ENCODE measurements at regions not wholly inside any gene's neighbourhood (a gene's known extent, or its start where the extent isn't known, plus 50 kb on each side); places are given as distances from the start of the nearest gene placed in this dataset.

DNA sequence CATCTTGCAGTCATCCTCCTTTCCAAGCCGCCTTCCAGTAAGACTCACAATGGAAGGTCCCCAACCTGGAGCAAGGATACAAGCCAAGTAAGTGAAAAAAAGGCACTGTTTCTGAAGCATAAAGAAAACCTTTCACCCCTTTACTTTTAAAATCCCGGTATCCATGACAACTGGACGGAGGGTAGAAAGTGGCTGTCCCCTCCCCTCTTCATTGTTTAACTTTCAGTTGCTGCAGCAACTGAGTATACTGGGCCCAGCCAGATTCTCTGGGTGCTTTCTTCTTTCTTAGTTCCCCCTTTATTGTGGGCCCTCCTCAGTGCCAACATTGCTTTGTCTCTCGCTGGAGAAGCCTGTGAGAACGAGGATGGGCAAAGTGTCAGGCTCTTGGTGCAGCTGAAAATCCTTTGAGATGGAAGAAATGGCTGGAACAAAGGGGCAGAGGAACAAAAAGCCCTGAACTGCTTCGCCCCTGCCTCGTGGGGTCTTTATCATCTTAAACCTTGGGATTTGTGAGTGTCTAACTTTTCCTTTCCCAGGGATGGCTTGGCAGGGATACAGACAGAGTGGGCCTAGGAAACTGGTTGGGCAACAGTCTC is 224.0 kb upstream of the RGMA start:
- TF ChIP-seq, protein P1, sequence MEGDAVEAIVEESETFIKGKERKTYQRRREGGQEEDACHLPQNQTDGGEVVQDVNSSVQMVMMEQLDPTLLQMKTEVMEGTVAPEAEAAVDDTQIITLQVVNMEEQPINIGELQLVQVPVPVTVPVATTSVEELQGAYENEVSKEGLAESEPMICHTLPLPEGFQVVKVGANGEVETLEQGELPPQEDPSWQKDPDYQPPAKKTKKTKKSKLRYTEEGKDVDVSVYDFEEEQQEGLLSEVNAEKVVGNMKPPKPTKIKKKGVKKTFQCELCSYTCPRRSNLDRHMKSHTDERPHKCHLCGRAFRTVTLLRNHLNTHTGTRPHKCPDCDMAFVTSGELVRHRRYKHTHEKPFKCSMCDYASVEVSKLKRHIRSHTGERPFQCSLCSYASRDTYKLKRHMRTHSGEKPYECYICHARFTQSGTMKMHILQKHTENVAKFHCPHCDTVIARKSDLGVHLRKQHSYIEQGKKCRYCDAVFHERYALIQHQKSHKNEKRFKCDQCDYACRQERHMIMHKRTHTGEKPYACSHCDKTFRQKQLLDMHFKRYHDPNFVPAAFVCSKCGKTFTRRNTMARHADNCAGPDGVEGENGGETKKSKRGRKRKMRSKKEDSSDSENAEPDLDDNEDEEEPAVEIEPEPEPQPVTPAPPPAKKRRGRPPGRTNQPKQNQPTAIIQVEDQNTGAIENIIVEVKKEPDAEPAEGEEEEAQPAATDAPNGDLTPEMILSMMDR (conservative IDR thresholded peaks at IDR 0.05; ENCODE audit: low read length), result no peak
- TF ChIP-seq EZH2phosphoT487 (IDR thresholded peaks at IDR 0.05; ENCODE audit: borderline replicate concordance), result no peak

All from Loucy (cell line).